GM21360 (cell line): ENCODE measurements at regions not wholly inside any gene's neighbourhood (a gene's known extent, or its start where the extent isn't known, plus 50 kb on each side); places are given as distances from the start of the nearest gene placed in this dataset.

ENCODE experiments used
- ATAC-seq: cut with Tn5 transposase; IDR thresholded peaks from one replicate; pipeline ENCODE4 v1.9.1; 2021; ENCODE audit warnings: mild to moderate bottlenecking, moderate library complexity; ENCODE audit not compliant: unreplicated experiment

- no peak for ATAC-seq
Observed at GRCh38 chr3:168417016-168417415, 321.3 kb upstream of the GOLIM4 start.

GRCh38 chr3:168416446-168416845 lies 320.7 kb upstream of the GOLIM4 start:
- ATAC-seq = no peak

- ATAC-seq = no peak
Observed at GRCh38 chr3:168414149-168414548, 318.4 kb upstream of the GOLIM4 start.

GRCh38 chr3:168407381-168407780 lies 311.7 kb upstream of the GOLIM4 start:
- ATAC-seq = no peak

- ATAC-seq = no peak
Observed at GRCh38 chr3:168405288-168405687, 309.6 kb upstream of the GOLIM4 start.

GRCh38 chr3:168398371-168399025 lies 302.8 kb upstream of the GOLIM4 start:
- ATAC-seq = no peak

GRCh38 chr3:168396861-168397260 lies 301.1 kb upstream of the GOLIM4 start:
- no peak for ATAC-seq

GRCh38 chr3:168395551-168395950 lies 299.8 kb upstream of the GOLIM4 start:
- ATAC-seq = no peak

- no peak for ATAC-seq
Observed at GRCh38 chr3:168394439-168394838, 298.7 kb upstream of the GOLIM4 start.

- ATAC-seq = no peak
Observed at GRCh38 chr3:168386301-168386700, 290.6 kb upstream of the GOLIM4 start.

- no peak for ATAC-seq
Observed at GRCh38 chr3:168384990-168385389, 289.3 kb upstream of the GOLIM4 start.

- ATAC-seq = no peak
Observed at GRCh38 chr3:168383573-168383972, 287.8 kb upstream of the GOLIM4 start.

GRCh38 chr3:168371846-168372245 lies 276.1 kb upstream of the GOLIM4 start:
- ATAC-seq = no peak

- ATAC-seq = no peak
Observed at GRCh38 chr3:168364967-168365366, 269.2 kb upstream of the GOLIM4 start.

- ATAC-seq = no peak
Observed at GRCh38 chr3:168362661-168363247, 267.0 kb upstream of the GOLIM4 start.

GRCh38 chr3:168362156-168362555 lies 266.4 kb upstream of the GOLIM4 start:
- no peak for ATAC-seq

- no peak for ATAC-seq
Observed at GRCh38 chr3:168360993-168361392, 265.3 kb upstream of the GOLIM4 start.

- ATAC-seq = no peak
Observed at GRCh38 chr3:168342946-168343850, 247.5 kb upstream of the GOLIM4 start.

GRCh38 chr3:168341956-168342936 lies 246.5 kb upstream of the GOLIM4 start:
- ATAC-seq = no peak

- no peak for ATAC-seq
Observed at GRCh38 chr3:168341192-168341815, 245.6 kb upstream of the GOLIM4 start.
